22Rv1 (cell line): ENCODE measurements at regions not wholly inside any gene's neighbourhood (a gene's known extent, or its start where the extent isn't known, plus 50 kb on each side); places are given as distances from the start of the nearest gene placed in this dataset.

Source experiments
- ZFX ChIP-seq: fragments of 450-650 bp; IDR thresholded peaks from 2 replicates; pipeline ENCODE4 v1.6.1; 2017; ENCODE audit warnings: antibody characterized with exemption, borderline replicate concordance
- TF ChIP-seq, protein P1 (sequence below): fragments of 450-650 bp; IDR thresholded peaks from 2 replicates; pipeline ENCODE4 v1.5.1; 2017; ENCODE audit warnings: mild to moderate bottlenecking

DNA sequence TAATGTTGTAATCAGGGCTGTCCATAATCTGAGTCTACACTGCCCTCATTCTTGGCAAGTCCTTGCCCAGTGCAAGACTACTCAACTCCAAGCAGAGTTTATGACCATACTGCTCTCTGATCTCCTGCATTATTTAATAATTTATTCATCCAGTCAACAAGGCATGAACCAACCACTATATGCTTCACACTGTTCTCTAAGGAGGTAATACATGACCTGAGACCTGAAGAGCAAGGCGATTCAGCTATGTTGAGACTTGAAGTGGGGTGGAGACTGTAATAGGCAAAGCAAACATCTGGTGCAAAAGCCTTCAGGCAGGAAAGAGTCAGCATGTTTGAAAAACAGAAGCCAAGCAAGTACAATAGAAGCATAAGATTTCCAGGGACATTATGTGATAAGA, 1362.8 kb downstream of the ROBO2 start:
- TF ChIP-seq, protein P1, sequence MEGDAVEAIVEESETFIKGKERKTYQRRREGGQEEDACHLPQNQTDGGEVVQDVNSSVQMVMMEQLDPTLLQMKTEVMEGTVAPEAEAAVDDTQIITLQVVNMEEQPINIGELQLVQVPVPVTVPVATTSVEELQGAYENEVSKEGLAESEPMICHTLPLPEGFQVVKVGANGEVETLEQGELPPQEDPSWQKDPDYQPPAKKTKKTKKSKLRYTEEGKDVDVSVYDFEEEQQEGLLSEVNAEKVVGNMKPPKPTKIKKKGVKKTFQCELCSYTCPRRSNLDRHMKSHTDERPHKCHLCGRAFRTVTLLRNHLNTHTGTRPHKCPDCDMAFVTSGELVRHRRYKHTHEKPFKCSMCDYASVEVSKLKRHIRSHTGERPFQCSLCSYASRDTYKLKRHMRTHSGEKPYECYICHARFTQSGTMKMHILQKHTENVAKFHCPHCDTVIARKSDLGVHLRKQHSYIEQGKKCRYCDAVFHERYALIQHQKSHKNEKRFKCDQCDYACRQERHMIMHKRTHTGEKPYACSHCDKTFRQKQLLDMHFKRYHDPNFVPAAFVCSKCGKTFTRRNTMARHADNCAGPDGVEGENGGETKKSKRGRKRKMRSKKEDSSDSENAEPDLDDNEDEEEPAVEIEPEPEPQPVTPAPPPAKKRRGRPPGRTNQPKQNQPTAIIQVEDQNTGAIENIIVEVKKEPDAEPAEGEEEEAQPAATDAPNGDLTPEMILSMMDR, result no peak
- TF ChIP-seq ZFX, result no peak
